ENCODE measurements at regions not wholly inside any gene's neighbourhood (a gene's known extent, or its start where the extent isn't known, plus 50 kb on each side); places are given as distances from the start of the nearest gene placed in this dataset.
A peak's percentile ranks its signal among the peaks of the same experiment; 100 is the strongest.

GRCh38 chr7:91656541-91657482 lies 223.7 kb downstream of the MTERF1 start:
- no peaks in the 10 kb centered on the region for H3K27me3 ChIP-seq (ENCODE audit: control insufficient read depth, insufficient read depth, low read length)
- H3K36me3 ChIP-seq (ENCODE audit: control insufficient read depth, insufficient read depth, low read length), result no peaks in the 10 kb centered on the region
- no peak overlapping the region for H3K4me3 ChIP-seq (ENCODE audit: low read depth, low read length)
- no peak for TF ChIP-seq CTCF (IDR thresholded peaks at IDR 0.05; ENCODE audit: insufficient read depth, low read length, severe bottlenecking)
- FAIRE-seq (no peak), DNase-seq (ENCODE audit: low read depth) (no peak)

GRCh38 chr7:91657483-91658071 lies 222.9 kb downstream of the MTERF1 start:
- FAIRE-seq, result no peak
- DNase-seq (ENCODE audit: low read depth), result peak; percentile 74
- Histone ChIP-seq H3K4me3 (ENCODE audit: low read depth, low read length) (no peak overlapping the region), H3K27me3 (ENCODE audit: control insufficient read depth, insufficient read depth, low read length) (no peaks in the 10 kb centered on the region), H3K36me3 (ENCODE audit: control insufficient read depth, insufficient read depth, low read length) (no peaks in the 10 kb centered on the region)
- TF ChIP-seq CTCF (IDR thresholded peaks at IDR 0.05; ENCODE audit: insufficient read depth, low read length, severe bottlenecking), result no peak

- no peak for TF ChIP-seq CTCF (IDR thresholded peaks at IDR 0.05; ENCODE audit: insufficient read depth, low read length, severe bottlenecking)
- no peak for DNase-seq (ENCODE audit: low read depth)
- no peak overlapping the region for H3K4me3 ChIP-seq (ENCODE audit: low read depth, low read length)
- no peak for FAIRE-seq
- no peaks in the 10 kb centered on the region for H3K36me3 ChIP-seq (ENCODE audit: control insufficient read depth, insufficient read depth, low read length)
- no peaks in the 10 kb centered on the region for H3K27me3 ChIP-seq (ENCODE audit: control insufficient read depth, insufficient read depth, low read length)
These were observed 221.4 kb downstream of the MTERF1 start for GRCh38 chr7:91659096-91659495.

- DNase-seq (ENCODE audit: low read depth) (peak; percentile 23), FAIRE-seq (no peak)
- H3K4me3 ChIP-seq (ENCODE audit: low read depth, low read length), result no peak overlapping the region
- no peaks in the 10 kb centered on the region for H3K36me3 ChIP-seq (ENCODE audit: control insufficient read depth, insufficient read depth, low read length)
- no peaks in the 10 kb centered on the region for H3K27me3 ChIP-seq (ENCODE audit: control insufficient read depth, insufficient read depth, low read length)
- no peak for TF ChIP-seq CTCF (IDR thresholded peaks at IDR 0.05; ENCODE audit: insufficient read depth, low read length, severe bottlenecking)
These were observed 219.7 kb downstream of the MTERF1 start for GRCh38 chr7:91660734-91661356.

- no peak for DNase-seq (ENCODE audit: low read depth)
- H3K4me3 ChIP-seq (ENCODE audit: low read depth, low read length), result no peak overlapping the region
- no peaks in the 10 kb centered on the region for H3K27me3 ChIP-seq (ENCODE audit: control insufficient read depth, insufficient read depth, low read length)
- no peak for TF ChIP-seq CTCF (IDR thresholded peaks at IDR 0.05; ENCODE audit: insufficient read depth, low read length, severe bottlenecking)
- FAIRE-seq, result no peak
- H3K36me3 ChIP-seq (ENCODE audit: control insufficient read depth, insufficient read depth, low read length), result no peaks in the 10 kb centered on the region
These were observed 218.8 kb downstream of the MTERF1 start for GRCh38 chr7:91661727-91662126.
